ENCODE measurements at regions not wholly inside any gene's neighbourhood (a gene's known extent, or its start where the extent isn't known, plus 50 kb on each side); places are given as distances from the start of the nearest gene placed in this dataset.
A peak's percentile ranks its signal among the peaks of the same experiment; 100 is the strongest.
"Not testable (repeated sequence)": the region's sequence is repeated elsewhere in the genome, so short reads cannot be mapped to it uniquely, and the experiment has no call there.

DNA sequence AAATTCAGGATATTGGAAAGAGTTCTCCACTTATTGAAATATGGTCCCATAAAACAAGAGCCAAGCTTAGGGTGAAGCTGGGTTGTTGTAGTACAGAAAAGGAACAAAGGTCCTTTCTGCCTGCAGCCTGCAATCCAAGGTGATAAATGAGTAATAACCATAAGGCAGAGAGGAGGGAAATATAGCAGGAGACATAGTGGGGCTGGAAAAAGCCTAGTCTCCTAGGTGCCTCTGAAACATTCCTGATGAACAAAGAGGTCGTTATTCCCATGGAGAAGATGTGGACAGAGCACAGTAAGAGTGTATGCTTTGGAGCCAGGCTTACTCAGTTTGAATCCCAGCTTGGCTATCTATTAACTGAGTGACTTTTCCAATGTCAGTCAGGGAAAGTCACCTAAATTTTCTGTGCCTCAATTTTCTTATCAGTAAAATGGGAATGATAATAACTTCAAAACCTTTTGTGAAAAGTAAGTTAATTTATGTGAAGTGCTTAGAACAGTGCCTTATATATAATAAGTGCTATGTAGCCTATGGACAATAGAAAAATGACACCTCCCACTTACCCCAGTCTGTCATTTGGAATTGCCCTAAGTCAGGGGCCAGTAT, 110.8 kb upstream of the GRIN3A start:
- DNase-seq (ENCODE audit: low spot score) (no peak), ATAC-seq (no peak)
- intact Hi-C loops (cut with DNase I), result no loop called here

DNA sequence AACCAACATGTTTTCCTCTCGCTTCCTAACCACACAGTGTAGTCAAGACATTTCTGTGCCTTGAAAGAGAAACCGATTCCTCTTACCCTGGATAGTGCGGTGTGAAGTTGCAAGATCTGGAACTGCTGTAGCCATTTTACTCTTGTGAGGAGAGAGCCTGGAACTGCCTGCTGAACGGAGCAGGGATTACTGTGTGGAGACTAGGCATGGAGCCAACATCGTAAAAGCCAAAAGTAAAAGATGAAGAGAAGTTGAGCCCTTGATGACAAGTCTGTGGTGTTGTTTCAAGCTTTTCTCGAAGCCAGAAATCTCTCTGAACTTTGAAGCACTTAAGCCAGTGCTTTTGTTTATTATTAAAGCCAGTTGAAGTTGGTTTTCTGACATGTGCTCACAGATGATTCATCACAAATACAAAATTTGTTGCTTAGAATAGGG, 110.1 kb upstream of the GRIN3A start:
- intact Hi-C loops (cut with DNase I), result no loop called here
- ATAC-seq (peak; percentile 81), DNase-seq (ENCODE audit: low spot score) (no peak)

DNA sequence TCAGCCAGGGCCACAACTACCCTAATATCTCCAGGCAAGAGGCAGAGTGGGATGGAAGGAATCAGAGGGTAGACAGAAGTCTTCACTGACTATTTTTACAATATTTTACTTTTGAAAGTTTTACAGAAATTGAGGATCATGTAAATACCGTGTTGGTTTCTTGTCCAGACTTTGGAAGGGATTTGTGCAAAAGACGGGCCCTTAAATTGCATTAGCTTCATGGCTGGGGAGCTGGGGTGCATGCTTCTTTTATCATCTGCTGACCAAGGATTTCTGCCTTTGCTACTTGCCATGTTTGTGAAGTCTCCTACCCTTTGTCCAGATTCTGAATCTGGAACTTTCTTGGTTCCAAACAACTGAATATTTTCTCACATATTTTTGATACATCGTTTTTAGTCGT, 107.7 kb upstream of the GRIN3A start:
- no peak for ATAC-seq
- intact Hi-C loops (cut with DNase I), result no loop called here
- DNase-seq (ENCODE audit: low spot score), result no peak

DNA sequence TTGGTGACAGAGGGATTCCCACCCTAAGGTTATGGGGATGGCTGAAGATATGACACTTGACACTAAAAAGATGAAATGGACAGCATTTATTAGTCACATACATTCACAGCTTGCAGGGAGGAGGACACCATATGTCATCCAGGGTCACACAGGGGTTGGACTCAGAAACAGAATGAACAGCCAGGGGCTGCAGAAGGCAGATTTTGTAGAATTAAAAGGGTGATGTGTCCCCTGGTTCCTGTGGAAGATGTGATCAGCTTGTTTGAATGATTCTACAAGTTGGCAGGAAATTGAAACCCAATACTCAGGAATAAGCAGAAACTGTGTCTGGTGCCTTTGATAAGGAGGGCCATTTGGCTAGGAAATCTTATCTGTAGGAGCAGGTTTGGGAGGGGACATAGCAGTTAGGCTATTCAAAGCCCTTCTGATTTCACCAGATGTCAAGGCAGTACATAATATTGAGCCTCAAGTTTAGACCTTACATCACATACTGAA, 102.3 kb upstream of the GRIN3A start:
- intact Hi-C loops (cut with DNase I), result no loop called here
- ATAC-seq, result no peak
- DNase-seq (ENCODE audit: low spot score), result no peak

DNA sequence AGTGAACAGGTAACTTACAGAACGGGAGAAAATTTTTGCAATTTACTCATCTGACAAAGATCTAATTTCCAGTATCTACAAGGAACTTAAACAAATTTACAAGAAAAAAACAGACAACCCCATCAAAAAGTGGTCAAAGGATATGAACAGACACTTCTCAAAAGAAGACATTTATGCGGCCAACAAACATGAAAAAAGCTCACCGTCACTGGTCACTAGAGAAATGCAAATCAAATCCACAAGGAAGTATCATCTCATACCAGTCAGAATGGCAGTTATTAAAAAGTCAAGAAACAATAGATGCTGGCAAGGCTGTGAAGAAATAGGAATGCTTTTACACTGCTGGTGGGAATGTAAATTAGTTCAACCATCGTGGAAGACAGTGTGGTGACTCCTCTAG, 100.5 kb upstream of the GRIN3A start:
- DNase-seq (ENCODE audit: low spot score); ATAC-seq; intact Hi-C loops (cut with DNase I): not testable (repeated sequence)

DNA sequence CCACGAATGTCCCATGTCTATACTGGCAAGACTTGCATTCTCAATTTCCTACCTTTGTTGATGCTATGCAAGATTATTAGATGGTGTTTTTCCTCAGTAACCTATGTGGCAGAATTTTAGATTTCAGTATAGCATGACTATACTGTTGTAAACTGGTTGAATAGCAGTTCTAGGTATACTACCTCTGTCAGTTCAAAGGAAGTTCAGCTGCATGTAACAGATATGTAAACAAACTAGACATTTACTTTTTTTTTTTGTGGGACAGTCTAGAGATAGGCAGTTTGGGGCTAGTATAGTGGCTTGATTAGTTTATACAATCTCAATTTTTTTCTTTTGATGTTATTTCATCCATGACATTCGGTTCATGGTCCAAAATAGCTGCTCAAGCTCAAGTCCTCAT, 97.6 kb upstream of the GRIN3A start:
- intact Hi-C loops (cut with DNase I), result no loop called here
- DNase-seq (ENCODE audit: low spot score) (no peak), ATAC-seq (no peak)

DNA sequence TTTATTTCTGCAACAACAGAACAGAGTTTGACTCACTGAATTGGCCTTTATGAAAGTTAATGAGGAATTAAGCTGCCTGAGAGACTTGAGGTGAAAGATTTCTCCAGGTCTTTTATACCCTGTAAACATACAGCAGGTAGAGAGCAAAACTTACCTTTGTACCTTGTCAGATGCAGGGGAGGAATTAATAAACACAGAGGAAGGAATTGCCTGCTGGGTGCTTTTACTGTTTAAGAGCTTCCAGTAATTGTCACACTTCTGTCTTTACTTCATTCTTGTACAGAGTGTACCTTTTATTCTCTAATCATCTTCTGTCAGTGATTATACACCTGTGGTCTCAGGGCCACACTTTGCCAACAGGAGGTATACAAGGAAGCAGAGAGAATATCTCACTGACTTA, 94.0 kb upstream of the GRIN3A start:
- DNase-seq (ENCODE audit: low spot score), result no peak
- intact Hi-C loops (cut with DNase I), result no loop called here
- ATAC-seq, result no peak

DNA sequence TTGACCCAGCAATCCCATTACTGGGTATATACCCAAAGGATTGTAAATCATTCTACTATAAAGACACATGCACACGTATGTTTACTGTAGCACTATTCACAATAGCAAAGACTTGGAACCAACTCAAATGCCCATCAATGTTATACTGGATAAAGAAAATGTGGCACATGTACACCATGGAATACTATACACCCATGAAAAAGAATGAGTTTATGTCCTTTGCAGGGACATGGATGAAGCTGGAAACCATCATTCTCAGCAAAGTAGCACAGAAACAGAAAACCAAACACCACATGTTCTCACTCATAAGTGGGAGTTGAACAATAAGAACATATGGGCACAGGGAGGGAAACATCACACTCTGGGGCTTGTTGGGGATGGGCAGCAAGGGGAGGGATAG, 83.0 kb upstream of the GRIN3A start:
- ATAC-seq; intact Hi-C loops (cut with DNase I); DNase-seq (ENCODE audit: low spot score): not testable (repeated sequence)

DNA sequence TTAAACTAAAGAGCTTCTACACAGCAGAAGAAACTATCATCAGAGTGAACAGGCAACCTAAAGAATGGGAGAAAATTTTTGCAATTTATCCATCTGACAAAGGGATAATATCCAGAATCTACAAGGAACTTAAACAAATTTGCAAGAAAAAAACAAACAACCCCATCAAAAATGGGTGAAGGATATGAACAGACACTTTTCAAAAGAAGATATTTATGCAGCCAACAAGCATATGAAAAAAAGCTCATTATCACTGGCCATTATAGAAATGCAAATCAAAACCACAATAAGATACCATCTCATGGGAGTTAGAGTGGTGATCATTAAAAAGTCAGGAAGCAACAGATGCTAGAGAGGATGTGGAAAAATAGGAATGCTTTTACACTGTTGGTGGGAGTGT, 82.5 kb upstream of the GRIN3A start:
- intact Hi-C loops (cut with DNase I); DNase-seq (ENCODE audit: low spot score); ATAC-seq: not testable (repeated sequence)

DNA sequence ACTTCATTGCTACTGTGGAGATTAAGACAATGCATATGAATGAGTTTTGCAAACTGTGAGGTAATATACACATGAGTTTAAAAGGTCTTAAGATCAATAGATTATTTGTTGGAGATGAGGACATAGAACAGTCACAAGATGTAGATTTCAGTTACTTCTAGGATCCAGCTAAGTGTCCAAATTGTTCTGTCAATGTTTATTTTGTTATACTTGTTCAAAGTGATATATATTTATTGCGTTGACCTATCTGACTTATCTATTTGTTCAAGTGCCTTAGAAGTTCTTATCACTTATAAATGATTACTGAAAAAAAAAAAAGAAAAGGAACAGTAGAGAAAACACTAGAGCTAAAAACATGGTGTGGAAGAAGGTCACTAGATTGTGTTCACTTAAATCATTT, 75.6 kb upstream of the GRIN3A start:
- intact Hi-C loops (cut with DNase I), result no loop called here
- ATAC-seq, result no peak
- DNase-seq (ENCODE audit: low spot score), result no peak

DNA sequence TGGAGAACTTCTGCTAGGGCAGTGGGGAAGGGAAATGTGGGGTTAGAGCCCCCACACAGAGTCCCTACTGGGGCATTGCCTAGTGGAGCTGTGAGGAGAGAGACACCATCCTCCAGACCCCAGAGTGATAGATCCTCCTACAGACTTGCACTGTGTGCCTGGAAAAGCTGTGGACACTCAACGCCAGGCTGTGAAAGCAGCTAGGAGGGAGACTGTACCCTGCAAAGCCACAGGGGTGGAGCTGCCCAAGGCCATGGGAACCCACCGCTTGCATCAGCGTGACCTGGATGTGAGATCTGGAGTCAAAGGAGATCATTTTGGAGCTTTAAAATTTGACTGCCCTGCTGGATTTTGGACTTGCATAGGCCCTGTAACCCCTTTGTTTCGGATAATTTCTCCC, 69.4 kb upstream of the GRIN3A start:
- intact Hi-C loops (cut with DNase I); DNase-seq (ENCODE audit: low spot score); ATAC-seq: not testable (repeated sequence)

DNA sequence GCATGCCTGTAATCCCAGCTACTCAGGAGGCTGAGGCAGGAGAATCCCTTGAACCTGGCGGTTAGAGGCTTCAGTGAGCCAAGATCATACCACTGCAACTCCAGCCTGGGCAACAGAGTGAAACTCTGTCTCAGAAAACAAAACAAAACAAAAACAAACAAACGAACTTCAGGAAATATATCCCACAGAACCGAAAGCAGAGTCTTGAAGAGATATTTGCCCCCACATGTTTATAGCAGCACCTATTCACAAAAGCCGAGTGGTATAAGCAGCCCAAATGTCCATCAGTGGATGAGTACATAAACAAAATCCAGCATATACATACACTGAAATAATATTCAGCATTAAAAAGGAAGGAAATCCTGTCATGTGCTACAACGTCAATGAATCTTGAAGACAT, 57.6 kb upstream of the GRIN3A start:
- no peak for DNase-seq (ENCODE audit: low spot score)
- intact Hi-C loops (cut with DNase I), result no loop called here
- no peak for ATAC-seq

DNA sequence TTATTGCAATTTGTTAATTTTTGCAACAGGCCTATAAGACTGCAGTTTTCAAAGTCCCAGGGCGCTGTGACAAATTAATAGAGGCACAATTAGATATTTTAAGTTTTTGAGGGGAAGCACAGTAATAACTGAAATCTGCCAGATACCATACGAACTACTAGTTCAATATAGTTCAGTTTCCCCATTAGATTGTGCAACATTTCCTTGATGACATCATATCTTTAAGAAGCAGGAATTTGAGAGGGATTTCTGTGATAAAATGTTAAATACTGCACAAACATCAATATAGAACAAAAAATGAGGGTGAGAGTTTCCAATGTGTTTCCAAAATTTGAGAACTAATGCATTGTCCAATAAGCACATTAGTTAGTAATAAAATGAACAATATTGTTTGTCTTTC, 56.7 kb upstream of the GRIN3A start:
- intact Hi-C loops (cut with DNase I), result no loop called here
- ATAC-seq (no peak), DNase-seq (ENCODE audit: low spot score) (no peak)

DNA sequence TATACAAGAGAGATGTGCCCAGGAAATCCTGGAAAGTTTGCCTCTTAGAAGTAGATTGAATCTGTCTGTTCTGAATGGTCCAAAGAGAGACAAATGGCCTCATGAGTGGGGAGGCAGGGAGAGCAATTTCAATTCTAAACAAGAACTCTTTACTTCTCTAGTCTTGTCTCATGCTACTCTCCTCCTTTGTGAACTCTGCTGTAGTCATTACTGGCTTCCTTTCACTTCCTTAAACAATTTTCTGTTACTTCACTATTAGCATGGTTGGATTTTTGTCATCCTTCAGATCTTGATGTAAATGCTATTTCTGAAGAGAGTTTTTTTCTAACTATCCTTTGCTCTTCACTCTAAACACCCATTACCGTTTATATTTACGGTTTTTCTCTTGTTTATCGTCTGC, 54.0 kb upstream of the GRIN3A start:
- no peak for ATAC-seq
- intact Hi-C loops (cut with DNase I), result no loop called here

DNA sequence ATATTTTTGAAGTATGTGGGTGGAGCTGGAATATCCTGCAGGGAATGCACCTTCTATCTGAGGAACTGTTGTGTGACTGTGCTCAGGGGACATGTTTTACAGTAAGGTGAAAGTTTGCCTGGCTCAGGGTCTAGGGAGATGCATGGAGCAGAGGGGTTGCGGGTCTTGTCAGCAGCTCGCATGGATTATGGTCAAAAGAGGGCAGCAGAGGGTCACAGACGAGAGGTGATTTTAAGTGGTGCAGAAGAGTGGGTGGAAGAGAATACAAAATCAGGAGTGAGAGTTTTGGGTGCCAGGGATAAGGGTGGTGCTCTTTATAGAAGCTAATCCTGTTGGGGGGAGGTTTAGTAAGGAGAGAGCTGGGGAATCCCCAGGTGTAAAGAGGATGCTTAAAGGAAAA, 53.5 kb upstream of the GRIN3A start:
- DNase-seq (ENCODE audit: low spot score) (no peak), ATAC-seq (peak; percentile 57)
- intact Hi-C loops (cut with DNase I), result no loop called here

More for the DNA sequence above, 54.0 kb upstream of the GRIN3A start:
- no peak for DNase-seq (ENCODE audit: low spot score)

DNA sequence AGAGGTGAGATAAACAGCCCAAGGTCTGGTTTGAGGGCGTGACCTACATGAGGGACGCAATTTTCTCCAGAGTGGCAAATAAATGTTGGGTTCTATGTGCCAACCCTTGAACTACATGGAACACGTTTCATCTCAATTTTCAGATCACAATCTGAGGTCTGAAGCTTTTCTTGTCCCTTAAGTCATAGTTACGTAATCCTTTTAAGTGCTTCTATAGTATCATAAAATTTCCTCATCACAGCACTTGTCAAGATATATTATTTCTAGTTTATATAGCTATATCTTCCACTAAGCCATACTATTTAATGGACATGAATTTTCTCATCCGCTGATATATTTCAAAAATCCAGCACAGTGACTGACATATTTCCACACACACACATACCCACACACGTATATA, 53.1 kb upstream of the GRIN3A start:
- DNase-seq (ENCODE audit: low spot score) (no peak), ATAC-seq (no peak)
- intact Hi-C loops (cut with DNase I), result no loop called here

All from sciatic nerve (tissue), 2 donors.